ENCODE measurements at regions not wholly inside any gene's neighbourhood (a gene's known extent, or its start where the extent isn't known, plus 50 kb on each side); places are given as distances from the start of the nearest gene placed in this dataset.
"Not testable (repeated sequence)": the region's sequence is repeated elsewhere in the genome, so short reads cannot be mapped to it uniquely, and the experiment has no call there.

DNA sequence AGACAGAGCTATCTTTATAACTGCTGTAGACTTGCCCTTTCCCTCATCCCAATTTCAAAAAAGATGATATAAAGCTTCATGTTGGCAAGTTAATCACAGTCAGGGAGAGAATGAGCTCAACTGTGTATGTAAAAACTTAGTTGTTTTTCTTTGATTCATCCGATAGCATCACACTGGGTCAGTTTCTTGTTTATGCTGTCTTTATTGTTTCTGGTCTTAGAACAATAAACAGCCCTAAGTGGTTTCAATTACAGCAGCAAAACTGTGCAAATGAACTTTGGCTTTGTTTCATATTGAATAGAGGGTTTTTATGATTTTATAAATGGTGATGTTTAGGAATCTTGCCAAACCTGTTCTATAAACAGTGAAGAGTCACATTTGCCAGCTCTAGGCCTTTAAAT lies 423.8 kb upstream of the CXADR start:
- H3K4me3 Mint-ChIP-seq = no peak overlapping the region
- DNase-seq (ENCODE audit: low spot score) = no peak
- H3K27ac Mint-ChIP-seq = no peak overlapping the region
- peaks cover 15% of the 10 kb centered on the region for H3K9me3 Mint-ChIP-seq
- H3K36me3 Mint-ChIP-seq (ENCODE audit: low read depth) = no peaks in the 10 kb centered on the region
- H3K4me1 Mint-ChIP-seq (ENCODE audit: low read depth) = no peaks in the 10 kb centered on the region
- intact Hi-C loops (cut with micrococcal nuclease) = no loop called here
- H3K27me3 Mint-ChIP-seq (ENCODE audit: insufficient read depth) = no peaks in the 10 kb centered on the region

DNA sequence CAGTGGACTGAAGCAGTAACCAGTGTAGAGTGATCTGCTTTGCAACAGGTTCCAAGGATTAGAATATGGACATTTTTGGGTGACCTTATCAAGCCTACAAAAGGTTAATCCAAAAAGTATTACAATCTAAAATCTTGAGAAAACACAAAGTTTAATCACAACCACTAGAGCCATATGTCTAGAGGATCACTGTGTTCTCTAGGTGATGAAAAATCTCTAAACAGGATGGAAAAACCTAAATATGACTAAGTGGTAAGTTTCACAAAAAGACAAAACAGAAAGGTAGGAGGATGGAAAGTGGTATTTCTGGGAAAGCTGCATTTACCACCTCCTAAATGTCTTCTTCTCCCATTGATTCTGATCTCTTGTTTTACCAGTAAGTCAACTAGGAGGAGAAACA lies 411.1 kb upstream of the CXADR start:
- Mint-ChIP-seq H3K27ac (no peak overlapping the region), H3K4me1 (ENCODE audit: low read depth) (no peaks in the 10 kb centered on the region), H3K4me3 (no peak overlapping the region), H3K9me3 (peaks cover 29% of the 10 kb centered on the region), H3K36me3 (ENCODE audit: low read depth) (no peaks in the 10 kb centered on the region), H3K27me3 (ENCODE audit: insufficient read depth) (no peaks in the 10 kb centered on the region)
- DNase-seq (ENCODE audit: low spot score) = no peak
- intact Hi-C loops (cut with micrococcal nuclease) = no loop called here

DNA sequence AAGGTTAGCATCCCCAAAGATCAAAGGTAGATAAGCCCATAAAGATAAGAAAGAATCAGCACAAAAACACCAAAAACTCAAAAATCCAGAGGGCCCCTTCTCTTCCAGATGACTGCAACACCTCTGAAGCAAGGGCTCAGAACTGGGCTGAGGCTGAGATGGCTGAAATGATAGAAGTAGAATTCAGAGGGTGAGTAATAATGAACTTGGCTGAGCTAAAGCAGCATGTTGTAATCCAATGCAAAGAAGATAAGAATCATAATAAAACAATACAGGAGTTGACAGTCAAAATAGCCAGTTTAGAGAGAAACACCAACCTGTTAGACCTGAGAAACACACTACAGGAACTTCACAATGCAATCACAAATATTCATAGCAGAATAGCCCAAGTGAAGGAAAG lies 406.9 kb upstream of the CXADR start:
- Mint-ChIP-seq H3K27ac (no peak overlapping the region), H3K27me3 (ENCODE audit: insufficient read depth) (no peaks in the 10 kb centered on the region), H3K9me3 (peaks cover 38% of the 10 kb centered on the region), H3K36me3 (ENCODE audit: low read depth) (peaks cover 3% of the 10 kb centered on the region), H3K4me3 (no peak overlapping the region), H3K4me1 (ENCODE audit: low read depth) (no peaks in the 10 kb centered on the region)
- intact Hi-C loops (cut with micrococcal nuclease) = no loop called here
- no peak for DNase-seq (ENCODE audit: low spot score)

DNA sequence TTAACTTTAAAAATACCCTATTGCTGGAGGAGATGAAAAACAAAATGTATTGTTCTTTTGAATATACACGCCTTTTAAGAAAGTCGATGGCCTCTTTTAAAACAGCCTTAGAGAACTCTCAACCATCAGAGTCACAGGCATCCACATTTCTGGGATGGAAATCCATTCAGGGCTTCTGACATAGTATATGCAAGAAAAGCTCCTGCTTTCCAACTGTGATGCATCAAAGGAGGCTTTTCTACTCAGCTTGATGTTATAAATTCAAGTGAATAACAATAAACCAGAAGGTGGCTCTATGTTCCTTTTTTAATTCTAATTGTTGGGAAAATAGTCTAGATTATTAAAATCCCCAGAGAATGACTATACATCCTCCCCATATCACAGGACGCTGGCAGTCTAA lies 398.8 kb upstream of the CXADR start:
- Mint-ChIP-seq H3K36me3 (ENCODE audit: low read depth) (peaks cover 3% of the 10 kb centered on the region), H3K27ac (no peak overlapping the region), H3K4me3 (no peak overlapping the region), H3K9me3 (peaks cover 26% of the 10 kb centered on the region), H3K27me3 (ENCODE audit: insufficient read depth) (no peaks in the 10 kb centered on the region), H3K4me1 (ENCODE audit: low read depth) (no peaks in the 10 kb centered on the region)
- no peak for DNase-seq (ENCODE audit: low spot score)
- intact Hi-C loops (cut with micrococcal nuclease) = no loop called here

DNA sequence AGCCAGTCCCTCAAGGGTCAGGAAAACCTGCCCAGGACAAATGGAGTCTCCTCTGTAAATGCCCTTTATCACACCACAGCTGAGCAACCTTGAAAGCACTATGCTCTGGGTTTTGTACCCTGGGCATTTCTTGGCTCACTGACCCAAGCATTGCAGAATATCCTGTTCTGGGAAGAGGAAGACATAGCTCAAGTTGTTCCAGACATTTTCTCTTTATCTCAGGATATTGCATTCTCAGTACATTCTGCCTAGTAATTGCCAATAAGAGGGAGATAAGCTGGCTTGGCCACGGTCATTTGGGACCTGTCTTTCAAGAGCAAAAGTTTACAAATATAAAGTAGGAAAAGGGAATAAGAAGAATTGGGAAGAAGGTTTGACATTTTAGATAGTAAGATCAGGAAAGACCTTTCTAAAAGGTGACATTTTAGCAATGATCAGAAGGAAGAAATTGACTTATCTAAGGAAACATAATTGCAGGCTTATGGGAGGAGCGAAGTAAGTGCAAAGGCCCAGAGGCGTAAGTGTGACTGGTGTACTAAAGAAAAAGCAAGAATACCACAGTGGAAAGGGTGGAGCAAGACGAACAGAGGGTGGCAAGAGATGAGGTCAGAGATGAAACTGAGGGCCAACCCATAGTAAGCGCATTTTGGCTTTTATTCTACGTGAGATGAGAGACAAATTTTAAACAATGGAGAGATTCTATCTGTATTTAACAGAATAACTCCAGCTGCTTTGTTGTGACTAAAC lies 394.0 kb upstream of the CXADR start:
- Mint-ChIP-seq H3K9me3 (peaks cover 17% of the 10 kb centered on the region), H3K36me3 (ENCODE audit: low read depth) (no peaks in the 10 kb centered on the region), H3K27me3 (ENCODE audit: insufficient read depth) (no peaks in the 10 kb centered on the region), H3K4me1 (ENCODE audit: low read depth) (no peaks in the 10 kb centered on the region), H3K4me3 (no peak overlapping the region), H3K27ac (no peak overlapping the region)
- DNase-seq (ENCODE audit: low spot score) = no peak
- intact Hi-C loops (cut with micrococcal nuclease) = no loop called here

DNA sequence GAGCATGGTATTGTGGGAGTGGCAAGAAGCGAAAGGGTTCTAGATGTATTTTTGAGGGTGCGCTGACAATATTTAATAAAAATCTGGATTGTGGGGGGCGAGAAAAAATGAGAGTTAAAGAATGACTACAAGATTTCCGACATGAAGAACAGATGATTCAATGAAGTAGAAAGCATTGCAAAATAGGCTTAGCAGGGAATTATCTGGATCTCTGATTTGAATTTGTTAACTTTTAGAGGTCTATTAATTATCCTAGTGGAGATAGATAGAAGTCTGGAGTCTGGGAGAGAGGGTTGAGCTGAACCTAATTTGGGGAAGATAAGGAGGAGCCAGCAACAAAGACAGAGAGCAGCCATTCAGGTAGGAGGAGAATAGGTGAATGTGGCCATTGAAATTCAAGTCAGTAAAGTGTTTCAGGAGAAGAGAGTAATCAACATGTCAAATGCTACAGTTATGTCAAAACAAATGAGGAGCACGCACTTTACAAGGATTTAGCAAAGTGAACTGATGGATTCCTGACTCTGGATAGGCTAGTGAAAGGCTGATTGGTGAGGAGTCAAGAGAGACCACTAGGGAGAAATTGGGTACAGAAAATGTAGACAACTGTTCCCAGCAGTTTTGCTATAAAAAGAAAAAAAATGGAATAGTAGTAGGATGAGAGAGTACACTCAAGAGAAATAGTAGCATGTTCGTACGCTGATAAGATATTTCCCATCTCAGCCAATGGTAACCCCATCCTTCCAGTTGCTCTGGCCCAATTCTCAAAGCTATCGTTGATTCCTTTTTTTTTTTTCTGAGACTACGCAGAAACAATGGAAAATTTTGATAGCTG lies 393.2 kb upstream of the CXADR start:
- H3K36me3 Mint-ChIP-seq (ENCODE audit: low read depth) = no peaks in the 10 kb centered on the region
- no peak overlapping the region for H3K4me3 Mint-ChIP-seq
- peaks cover 17% of the 10 kb centered on the region for H3K9me3 Mint-ChIP-seq
- no peak for DNase-seq (ENCODE audit: low spot score)
- intact Hi-C loops (cut with micrococcal nuclease) = no loop called here
- H3K4me1 Mint-ChIP-seq (ENCODE audit: low read depth) = no peaks in the 10 kb centered on the region
- H3K27ac Mint-ChIP-seq = no peak overlapping the region
- no peaks in the 10 kb centered on the region for H3K27me3 Mint-ChIP-seq (ENCODE audit: insufficient read depth)

DNA sequence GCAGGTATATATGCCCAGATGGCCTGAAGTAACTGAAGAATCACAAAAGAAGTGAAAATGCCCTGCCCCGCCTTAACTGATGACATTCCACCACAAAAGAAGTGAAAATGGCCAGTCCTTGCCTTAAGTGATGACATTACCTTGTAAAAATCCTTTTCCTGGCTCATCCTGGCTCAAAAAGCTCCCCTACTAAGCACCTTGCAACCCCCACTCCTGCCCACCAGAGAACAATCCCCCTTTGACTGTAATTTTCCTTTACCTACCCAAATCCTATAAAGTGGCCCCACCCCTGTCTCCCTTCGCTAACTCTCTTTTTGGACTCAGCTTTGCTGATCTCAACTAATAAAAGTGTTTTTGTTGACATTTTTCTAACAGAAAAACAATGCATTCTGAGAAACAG lies 385.4 kb upstream of the CXADR start:
- H3K4me1 Mint-ChIP-seq (ENCODE audit: low read depth); H3K4me3 Mint-ChIP-seq; H3K9me3 Mint-ChIP-seq; DNase-seq (ENCODE audit: low spot score); H3K27me3 Mint-ChIP-seq (ENCODE audit: insufficient read depth); intact Hi-C loops (cut with micrococcal nuclease); H3K27ac Mint-ChIP-seq; H3K36me3 Mint-ChIP-seq (ENCODE audit: low read depth): not testable (repeated sequence)

DNA sequence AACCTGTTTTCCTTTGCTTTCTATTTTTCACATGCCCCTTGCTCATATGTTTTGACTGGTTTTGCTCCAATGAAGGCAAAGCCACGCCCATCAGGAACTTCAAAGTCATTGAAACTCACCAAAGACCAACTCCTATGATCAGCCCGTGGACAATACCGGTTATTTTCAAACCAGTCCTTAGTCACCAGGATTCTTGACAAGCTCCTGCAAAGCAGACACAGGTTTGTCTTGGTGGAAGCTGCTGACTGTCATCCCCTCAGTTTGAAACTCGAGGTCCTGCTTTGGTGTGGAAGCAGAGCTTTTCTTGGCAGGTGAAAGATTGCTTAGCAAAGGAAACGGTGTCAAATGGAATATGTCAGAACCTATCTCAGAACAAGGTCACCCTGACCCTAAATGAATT lies 384.7 kb upstream of the CXADR start:
- H3K4me3 Mint-ChIP-seq = no peak overlapping the region
- intact Hi-C loops (cut with micrococcal nuclease) = no loop called here
- no peaks in the 10 kb centered on the region for H3K27me3 Mint-ChIP-seq (ENCODE audit: insufficient read depth)
- DNase-seq (ENCODE audit: low spot score) = no peak
- peaks cover 9% of the 10 kb centered on the region for H3K9me3 Mint-ChIP-seq
- H3K27ac Mint-ChIP-seq = no peak overlapping the region
- no peaks in the 10 kb centered on the region for H3K4me1 Mint-ChIP-seq (ENCODE audit: low read depth)
- H3K36me3 Mint-ChIP-seq (ENCODE audit: low read depth) = no peaks in the 10 kb centered on the region

DNA sequence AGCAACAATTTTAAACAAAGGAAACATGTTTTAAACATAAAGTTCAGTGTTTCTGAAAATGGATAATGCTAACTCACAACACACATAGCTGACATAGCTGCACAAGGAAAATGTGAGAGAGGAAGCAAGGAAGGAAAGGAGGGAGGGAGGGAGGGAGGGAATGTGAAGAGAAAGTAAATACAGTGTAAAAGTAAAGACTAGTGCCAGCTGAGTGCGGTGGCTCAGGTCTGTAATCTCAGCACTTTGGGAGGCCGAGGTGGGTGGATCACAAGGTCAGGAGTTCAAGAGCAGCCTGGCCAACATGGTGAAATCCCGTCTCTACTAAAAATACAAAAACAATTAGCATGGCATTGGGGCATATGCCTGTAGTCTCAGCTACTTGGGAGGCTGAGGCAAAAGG lies 373.7 kb upstream of the CXADR start:
- H3K4me1 Mint-ChIP-seq (ENCODE audit: low read depth); intact Hi-C loops (cut with micrococcal nuclease); H3K36me3 Mint-ChIP-seq (ENCODE audit: low read depth); DNase-seq (ENCODE audit: low spot score); H3K27me3 Mint-ChIP-seq (ENCODE audit: insufficient read depth); H3K27ac Mint-ChIP-seq: not testable (repeated sequence)
- H3K9me3 Mint-ChIP-seq = peaks cover 22% of the 10 kb centered on the region
- peak overlapping the region; percentile 22 for H3K4me3 Mint-ChIP-seq

DNA sequence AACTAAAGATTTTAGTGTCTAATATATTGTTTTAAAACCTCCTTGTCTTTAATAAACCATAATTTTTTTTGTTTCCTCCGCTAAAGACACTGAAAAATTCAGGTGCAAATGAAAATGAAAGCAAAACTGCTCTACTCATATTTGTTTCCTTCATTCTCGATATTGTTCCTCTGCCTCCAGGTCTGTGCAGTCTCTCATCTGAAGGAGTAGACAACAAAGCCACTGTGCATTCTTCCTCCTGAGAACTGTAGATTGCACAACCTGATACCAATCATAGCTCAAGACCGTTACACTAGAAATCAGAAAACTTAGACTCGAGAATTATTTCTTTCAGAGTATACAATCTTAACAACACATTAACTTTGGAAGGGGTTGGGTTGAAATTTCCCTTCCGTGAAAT lies 373.1 kb upstream of the CXADR start:
- no peak for DNase-seq (ENCODE audit: low spot score)
- intact Hi-C loops (cut with micrococcal nuclease) = no loop called here
- peak overlapping the region; percentile 2 for H3K27ac Mint-ChIP-seq
- no peaks in the 10 kb centered on the region for H3K27me3 Mint-ChIP-seq (ENCODE audit: insufficient read depth)
- H3K36me3 Mint-ChIP-seq (ENCODE audit: low read depth) = no peaks in the 10 kb centered on the region
- no peaks in the 10 kb centered on the region for H3K4me1 Mint-ChIP-seq (ENCODE audit: low read depth)
- H3K4me3 Mint-ChIP-seq = peak overlapping the region; percentile 50
- peaks cover 22% of the 10 kb centered on the region for H3K9me3 Mint-ChIP-seq

DNA sequence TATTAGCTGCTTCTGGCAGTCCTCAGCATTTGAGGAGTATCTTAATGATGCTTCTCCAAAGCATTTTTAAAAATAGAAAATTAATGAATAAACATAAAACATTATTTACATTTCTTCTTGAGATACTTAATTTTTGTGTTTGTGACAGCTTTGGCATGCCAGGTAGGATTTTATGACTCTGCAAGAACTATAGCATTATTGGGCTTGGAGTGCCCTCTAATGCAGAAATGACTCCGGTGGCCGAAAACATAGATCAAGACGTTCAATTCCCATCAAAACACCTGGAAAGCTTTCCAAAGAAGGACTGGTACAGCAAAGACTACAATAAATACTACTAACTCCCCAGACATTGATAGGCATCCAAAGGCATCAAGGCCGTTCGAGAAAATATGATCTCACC lies 366.4 kb upstream of the CXADR start:
- Mint-ChIP-seq H3K27ac (no peak overlapping the region), H3K4me1 (ENCODE audit: low read depth) (no peaks in the 10 kb centered on the region), H3K4me3 (no peak overlapping the region), H3K27me3 (ENCODE audit: insufficient read depth) (no peaks in the 10 kb centered on the region), H3K36me3 (ENCODE audit: low read depth) (no peaks in the 10 kb centered on the region), H3K9me3 (peaks cover 29% of the 10 kb centered on the region)
- intact Hi-C loops (cut with micrococcal nuclease) = no loop called here
- no peak for DNase-seq (ENCODE audit: low spot score)

DNA sequence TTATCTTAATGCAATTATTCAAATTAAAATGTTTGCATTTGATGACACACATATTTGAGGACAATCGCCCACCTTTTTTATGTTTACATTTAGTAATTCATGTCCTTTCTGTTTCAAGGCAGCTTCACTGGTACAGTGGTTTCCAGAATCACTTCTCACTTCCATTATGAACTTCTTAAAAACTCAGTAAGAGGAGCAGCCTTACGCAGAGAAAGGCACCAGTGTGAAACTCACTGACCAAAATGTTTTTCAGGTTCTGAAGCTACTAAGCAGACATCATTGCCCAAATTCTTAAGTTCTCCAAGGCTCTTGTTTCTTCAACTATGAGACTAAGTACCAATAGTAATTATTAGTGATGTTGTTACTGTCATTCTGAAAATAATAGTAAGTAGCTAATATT lies 353.1 kb upstream of the CXADR start:
- H3K4me3 Mint-ChIP-seq = no peak overlapping the region
- H3K27me3 Mint-ChIP-seq (ENCODE audit: insufficient read depth) = no peaks in the 10 kb centered on the region
- DNase-seq (ENCODE audit: low spot score) = no peak
- no peak overlapping the region for H3K27ac Mint-ChIP-seq
- H3K36me3 Mint-ChIP-seq (ENCODE audit: low read depth) = no peaks in the 10 kb centered on the region
- H3K9me3 Mint-ChIP-seq = peaks cover 24% of the 10 kb centered on the region
- intact Hi-C loops (cut with micrococcal nuclease) = no loop called here
- H3K4me1 Mint-ChIP-seq (ENCODE audit: low read depth) = no peaks in the 10 kb centered on the region

DNA sequence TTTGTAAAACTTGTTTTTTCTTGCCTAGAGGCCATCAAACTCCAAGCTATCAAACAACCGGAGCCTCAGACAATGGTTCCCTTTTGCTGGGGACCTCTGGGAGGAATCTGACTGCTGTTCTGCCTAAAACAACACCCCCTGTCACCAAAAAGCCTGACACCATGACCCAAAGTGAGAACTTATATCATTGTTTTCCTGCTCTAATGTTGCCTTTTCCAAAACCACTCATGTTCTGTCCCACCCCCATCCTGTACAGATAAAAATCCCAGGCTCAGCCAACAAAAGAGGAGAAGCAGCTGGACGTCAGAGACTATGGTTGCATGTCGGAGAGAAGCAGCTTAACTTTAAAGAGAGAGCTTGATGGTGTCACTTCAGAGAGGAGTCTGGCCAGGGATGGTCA lies 327.2 kb upstream of the CXADR start:
- DNase-seq (ENCODE audit: low spot score) = no peak
- intact Hi-C loops (cut with micrococcal nuclease) = no loop called here
- no peak overlapping the region for H3K27ac Mint-ChIP-seq
- H3K4me1 Mint-ChIP-seq (ENCODE audit: low read depth) = no peaks in the 10 kb centered on the region
- peaks cover 32% of the 10 kb centered on the region for H3K9me3 Mint-ChIP-seq
- H3K4me3 Mint-ChIP-seq = no peak overlapping the region
- no peaks in the 10 kb centered on the region for H3K27me3 Mint-ChIP-seq (ENCODE audit: insufficient read depth)
- H3K36me3 Mint-ChIP-seq (ENCODE audit: low read depth) = no peaks in the 10 kb centered on the region

Measured in activated T-helper 1 cell treated with anti-CD3 and anti-CD28 coated beads, Interleukin-12 subunit alpha, Interleukin-12 subunit beta, Interleukin-2, Interleukin-4 antibody, amounts not matched to agents 30 ng/mL and 10 ng/mL and 1 ng/mL, durations not matched to agents 14 hours and 24 hours and 36 hours (primary cell).